SK-N-SH (cell line): ENCODE measurements at regions not wholly inside any gene's neighbourhood (a gene's known extent, or its start where the extent isn't known, plus 50 kb on each side); places are given as distances from the start of the nearest gene placed in this dataset.

ENCODE experiments used
- CTCF ChIA-PET: fragments of 300-600, 350-600 bp; formaldehyde crosslinking; extraction: SDS; loops from one replicate; lab custom pipeline; 2021; lab: Yijun Ruan, JAX
- POLR2A ChIA-PET: fragments of 350-600 bp; sonication (Branson Sonifier 250); formaldehyde crosslinking; extraction: SDS; loops from one replicate; lab custom pipeline; 2020; ENCODE audit warnings: antibody characterized with exemption, inconsistent platforms; lab: Yijun Ruan, JAX
- DNase-seq: peaks from one replicate; pipeline ENCODE4 v3.0.0; 2012
- H2AFZ ChIP-seq: fragments of 200-600 bp; sonication (generic); 2 replicates; pipeline ENCODE4 v1.8.1; 2016; ENCODE audit warnings: antibody characterized with exemption, mild to moderate bottlenecking, low read depth
- H3F3A ChIP-seq: fragments of 200-600 bp; sonication (generic); replicated peaks from 2 replicates; pipeline ENCODE3; 2016; ENCODE audit warnings: antibody characterized with exemption, mild to moderate bottlenecking; ENCODE audit not compliant: insufficient read depth
- H3K27ac ChIP-seq, 2 experiments: fragments of 200-500 bp in 1 of 2; fragments of 200-600 bp in 1 of 2; sonication (Bioruptor generic) in 1 of 2; sonication (generic), shearing (Covaris generic) in 1 of 2; 2 replicates each; pipeline versions ENCODE4 v1.5.1 to v1.6.1; 2014 to 2016; ENCODE audit warnings: low read depth in 2 of 2, inconsistent platforms in 1 of 2, low read length in 1 of 2, mild to moderate bottlenecking in 1 of 2, mixed read lengths in 1 of 2
- H3K27me3 ChIP-seq: fragments of 200-600 bp; sonication (generic), shearing (Covaris generic); 2 replicates; pipeline ENCODE4 v1.6.1; 2016; ENCODE audit warnings: mixed run types; ENCODE audit not compliant: insufficient read depth
- H3K36me3 ChIP-seq, 2 experiments: fragments of 200-500 bp in 1 of 2; fragments of 200-600 bp in 1 of 2; sonication (Bioruptor generic) in 1 of 2; sonication (generic) in 1 of 2; replicated peaks in 1 of 2; 2 replicates each; pipeline versions ENCODE3 to v1.5.1; 2014 to 2016; ENCODE audit warnings: low read length in 1 of 2, mild to moderate bottlenecking in 1 of 2; ENCODE audit not compliant: insufficient read depth in 2 of 2, control insufficient read depth in 1 of 2
- H3K4me1 ChIP-seq, 2 experiments: fragments of 200-500 bp in 1 of 2; fragments of 200-600 bp in 1 of 2; sonication (Bioruptor generic) in 1 of 2; sonication (generic), shearing (Covaris generic) in 1 of 2; 2 replicates each; pipeline versions ENCODE4 v1.5.1 to v1.6.1; 2014 to 2016; ENCODE audit warnings: low read depth in 1 of 2, low read length in 1 of 2, mixed run types in 1 of 2; ENCODE audit not compliant: insufficient read depth in 2 of 2, control insufficient read depth in 1 of 2
- H3K4me2 ChIP-seq: fragments of 200-600 bp; sonication (generic), shearing (Covaris generic); 2 replicates; pipeline ENCODE4 v1.6.1; 2017; ENCODE audit warnings: mixed run types
- H3K4me3 ChIP-seq, 2 experiments: fragments of 200-500 bp in 1 of 2; fragments of 200-600 bp in 1 of 2; sonication (Bioruptor generic) in 1 of 2; sonication (generic), shearing (Covaris generic) in 1 of 2; 2 replicates each; pipeline versions ENCODE4 v1.5.1 to v1.8.1; 2014 to 2016; ENCODE audit warnings: low read depth in 2 of 2, inconsistent platforms in 1 of 2, low read length in 1 of 2, mild to moderate bottlenecking in 1 of 2, mixed read lengths in 1 of 2, moderate library complexity in 1 of 2
- H3K79me2 ChIP-seq: fragments of 200-600 bp; sonication (generic); 2 replicates; pipeline ENCODE4 v1.8.1; 2017; ENCODE audit warnings: mild to moderate bottlenecking; ENCODE audit not compliant: insufficient read depth
- H3K9ac ChIP-seq: fragments of 200-600 bp; sonication (generic); 2 replicates; pipeline ENCODE4 v1.6.1; 2017; ENCODE audit warnings: mixed run types
- H3K9me2 ChIP-seq: fragments of 200-600 bp; sonication (generic); 2 replicates; pipeline ENCODE4 v1.6.1; 2017; ENCODE audit warnings: mixed run types
- H3K9me3 ChIP-seq: fragments of 200-600 bp; sonication (generic); 2 replicates; pipeline ENCODE4 v1.6.1; 2017; ENCODE audit warnings: mixed run types, mild to moderate bottlenecking, moderate library complexity
- H4K20me1 ChIP-seq: fragments of 200-600 bp; sonication (generic); 2 replicates; pipeline ENCODE4 v1.6.1; 2017; ENCODE audit warnings: mild to moderate bottlenecking, mixed run types; ENCODE audit not compliant: insufficient read depth
- CHD2 ChIP-seq: fragments of 150-350 bp; IDR thresholded peaks from 2 replicates; pipeline ENCODE4 v1.6.1; 2018; ENCODE audit warnings: low read length; ENCODE audit not compliant: partially characterized antibody
- EZH2phosphoT487 ChIP-seq: fragments of 200-600 bp; sonication (generic); IDR thresholded peaks from 2 replicates; pipeline ENCODE4 v1.6.1; 2017; ENCODE audit warnings: low read depth, mixed run types, mild to moderate bottlenecking, antibody characterized with exemption, moderate library complexity, borderline replicate concordance
- FOSL2 ChIP-seq: IDR thresholded peaks from 2 replicates; pipeline ENCODE4 v1.4.0; 2012; ENCODE audit warnings: low read depth, mild to moderate bottlenecking, moderate library complexity, borderline replicate concordance
- FOXM1 ChIP-seq: IDR thresholded peaks from 2 replicates; pipeline ENCODE4 v1.4.0; 2012; ENCODE audit warnings: low read depth, mild to moderate bottlenecking
- GABPA ChIP-seq: IDR thresholded peaks from 2 replicates; pipeline ENCODE4 v1.4.0; 2012; ENCODE audit warnings: low read depth, mild to moderate bottlenecking
- GATA2 ChIP-seq: sonication (generic); formaldehyde crosslinking; IDR thresholded peaks from 2 replicates; pipeline ENCODE4 v1.5.0; 2020; ENCODE audit warnings: mild to moderate bottlenecking, missing genetic modification reagents
- MEF2A ChIP-seq: IDR thresholded peaks from 2 replicates; pipeline ENCODE4 v1.4.0; 2012; ENCODE audit warnings: low read depth, borderline replicate concordance
- NFIC ChIP-seq: IDR thresholded peaks from 2 replicates; pipeline ENCODE4 v1.4.0; 2012; ENCODE audit warnings: borderline replicate concordance
- NRF1 ChIP-seq: IDR thresholded peaks from 2 replicates; pipeline ENCODE4 v1.6.1; 2012; ENCODE audit warnings: low read depth, mild to moderate bottlenecking, low read length
- RAD21 ChIP-seq: IDR thresholded peaks from 2 replicates; pipeline ENCODE4 v1.6.1; 2012; ENCODE audit warnings: mild to moderate bottlenecking, low read length
- RCOR1 ChIP-seq: fragments of 150-350 bp; IDR thresholded peaks from 2 replicates; pipeline ENCODE4 v1.6.1; 2017; ENCODE audit warnings: antibody characterized with exemption, low read length
- SIN3A ChIP-seq: IDR thresholded peaks from 2 replicates; pipeline ENCODE4 v1.6.1; 2012; ENCODE audit warnings: low read depth, mild to moderate bottlenecking, low read length, moderate library complexity, borderline replicate concordance
- SMC3 ChIP-seq: IDR thresholded peaks from 2 replicates; pipeline ENCODE4 v1.6.1; 2012; ENCODE audit warnings: low read depth, low read length, improper control_type of control experiment
- TCF12 ChIP-seq: IDR thresholded peaks from 2 replicates; pipeline ENCODE4 v1.4.0; 2012
- TF ChIP-seq, protein P1 (sequence below): IDR thresholded peaks from 2 replicates; pipeline ENCODE4 v1.6.1; 2012; ENCODE audit warnings: mild to moderate bottlenecking, low read depth, low read length, moderate library complexity
- TF ChIP-seq, protein P2 (sequence below): IDR thresholded peaks from 2 replicates; pipeline ENCODE4 v1.4.0; 2012; ENCODE audit warnings: low read depth, borderline replicate concordance
- TF ChIP-seq, protein P3 (sequence below): IDR thresholded peaks from 2 replicates; pipeline ENCODE4 v1.4.0; 2012; ENCODE audit warnings: low read depth, borderline replicate concordance
- TF ChIP-seq, protein P4 (sequence below): fragments of 150-350 bp; IDR thresholded peaks from 2 replicates; pipeline ENCODE4 v1.6.1; 2017; ENCODE audit warnings: antibody characterized with exemption, low read length, low read depth, borderline replicate concordance

DNA sequence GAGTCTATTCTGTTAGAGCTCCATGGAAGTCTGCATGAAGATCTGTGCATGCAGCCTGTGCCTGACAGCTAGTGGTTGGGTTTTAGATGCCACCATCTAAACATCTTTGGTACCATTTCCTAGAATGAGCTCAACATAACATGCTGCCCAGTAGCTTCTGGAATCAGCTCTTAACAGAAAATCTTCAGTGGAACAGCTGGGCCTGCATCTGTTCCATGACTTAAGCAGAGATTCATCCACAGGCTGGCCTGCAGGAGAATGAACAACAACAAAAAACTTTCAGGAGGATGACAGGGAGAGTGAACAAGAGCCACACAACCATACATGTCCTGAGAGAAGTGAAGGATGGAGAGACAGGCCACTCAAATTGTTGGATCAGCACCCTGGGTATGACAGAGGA is 316.6 kb downstream of the RDH14 start:
- no peak for TF ChIP-seq FOXM1
- TF ChIP-seq EZH2phosphoT487, result no peak
- TF ChIP-seq GATA2, result no peak
- no peak for TF ChIP-seq RAD21
- TF ChIP-seq NFIC, result no peak
- TF ChIP-seq, protein P1, sequence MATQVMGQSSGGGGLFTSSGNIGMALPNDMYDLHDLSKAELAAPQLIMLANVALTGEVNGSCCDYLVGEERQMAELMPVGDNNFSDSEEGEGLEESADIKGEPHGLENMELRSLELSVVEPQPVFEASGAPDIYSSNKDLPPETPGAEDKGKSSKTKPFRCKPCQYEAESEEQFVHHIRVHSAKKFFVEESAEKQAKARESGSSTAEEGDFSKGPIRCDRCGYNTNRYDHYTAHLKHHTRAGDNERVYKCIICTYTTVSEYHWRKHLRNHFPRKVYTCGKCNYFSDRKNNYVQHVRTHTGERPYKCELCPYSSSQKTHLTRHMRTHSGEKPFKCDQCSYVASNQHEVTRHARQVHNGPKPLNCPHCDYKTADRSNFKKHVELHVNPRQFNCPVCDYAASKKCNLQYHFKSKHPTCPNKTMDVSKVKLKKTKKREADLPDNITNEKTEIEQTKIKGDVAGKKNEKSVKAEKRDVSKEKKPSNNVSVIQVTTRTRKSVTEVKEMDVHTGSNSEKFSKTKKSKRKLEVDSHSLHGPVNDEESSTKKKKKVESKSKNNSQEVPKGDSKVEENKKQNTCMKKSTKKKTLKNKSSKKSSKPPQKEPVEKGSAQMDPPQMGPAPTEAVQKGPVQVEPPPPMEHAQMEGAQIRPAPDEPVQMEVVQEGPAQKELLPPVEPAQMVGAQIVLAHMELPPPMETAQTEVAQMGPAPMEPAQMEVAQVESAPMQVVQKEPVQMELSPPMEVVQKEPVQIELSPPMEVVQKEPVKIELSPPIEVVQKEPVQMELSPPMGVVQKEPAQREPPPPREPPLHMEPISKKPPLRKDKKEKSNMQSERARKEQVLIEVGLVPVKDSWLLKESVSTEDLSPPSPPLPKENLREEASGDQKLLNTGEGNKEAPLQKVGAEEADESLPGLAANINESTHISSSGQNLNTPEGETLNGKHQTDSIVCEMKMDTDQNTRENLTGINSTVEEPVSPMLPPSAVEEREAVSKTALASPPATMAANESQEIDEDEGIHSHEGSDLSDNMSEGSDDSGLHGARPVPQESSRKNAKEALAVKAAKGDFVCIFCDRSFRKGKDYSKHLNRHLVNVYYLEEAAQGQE, result no peak
- no peak for TF ChIP-seq CHD2
- TF ChIP-seq NRF1, result no peak
- Histone ChIP-seq H2AFZ (no peak overlapping the region), H3K4me1 (no peaks in the 10 kb centered on the region; a peak in 1 of 4 replicates), H4K20me1 (no peaks in the 10 kb centered on the region), H3K9ac (no peak overlapping the region), H3K27me3 (no peaks in the 10 kb centered on the region; the same call in 1 of the 2 replicates), H3K9me2 (no peaks in the 10 kb centered on the region), H3K27ac (no peak overlapping the region), H3K79me2 (no peaks in the 10 kb centered on the region), H3K4me2 (no peak overlapping the region), H3K4me3 (no peak overlapping the region), H3F3A (no peaks in the 10 kb centered on the region), H3K9me3 (no peaks in the 10 kb centered on the region), H3K36me3 (no peaks in the 10 kb centered on the region)
- no peak for DNase-seq
- ChIA-PET POLR2A (no interaction called here), CTCF (interaction anchor here (1.0 to 1.3 kb wide), 2 partner anchors 17 to 392 kb away, joined by 3 to 4 read pairs; no protein-coding TSS in a partner anchor)

DNA sequence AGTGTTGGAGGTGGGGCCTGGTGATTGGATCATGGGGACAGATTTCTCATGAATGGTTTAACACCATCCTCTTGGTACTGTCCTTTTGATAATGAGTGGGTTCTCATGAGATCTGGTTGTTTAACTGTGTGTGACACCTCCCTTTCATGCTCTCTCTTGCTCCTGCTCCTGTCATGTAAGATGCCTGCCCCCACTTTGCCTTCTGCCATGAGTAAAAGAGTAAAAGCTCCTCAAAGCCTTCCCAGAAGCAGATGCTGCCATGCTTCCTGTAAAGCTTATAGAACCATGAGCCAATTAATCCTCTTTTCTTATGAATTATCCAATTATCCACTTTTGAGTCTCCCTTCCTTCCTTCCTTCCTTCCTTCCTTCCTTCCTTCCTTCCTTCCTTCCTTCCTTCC is 317.7 kb downstream of the RDH14 start:
- H3K27me3 ChIP-seq, result no peaks in the 10 kb centered on the region; the same call in 1 of the 2 replicates
- no peaks in the 10 kb centered on the region for H3K9me2 ChIP-seq
- H3K4me3 ChIP-seq, result no peak overlapping the region
- no peak overlapping the region for H3K4me2 ChIP-seq
- H3K36me3 ChIP-seq, result no peaks in the 10 kb centered on the region
- H2AFZ ChIP-seq, result no peak overlapping the region
- H3K4me1 ChIP-seq, result no peaks in the 10 kb centered on the region; a peak in 1 of 4 replicates
- no peaks in the 10 kb centered on the region for H3K79me2 ChIP-seq
- no peak for DNase-seq
- H3K9ac ChIP-seq, result no peak overlapping the region
- H3K9me3 ChIP-seq, result no peaks in the 10 kb centered on the region
- no peak overlapping the region for H3K27ac ChIP-seq
- H4K20me1 ChIP-seq, result no peaks in the 10 kb centered on the region
- ChIA-PET CTCF (no interaction called here), POLR2A (no interaction called here)
- H3F3A ChIP-seq, result no peaks in the 10 kb centered on the region
- TF ChIP-seq GABPA, result no peak
- TF ChIP-seq, protein P2, sequence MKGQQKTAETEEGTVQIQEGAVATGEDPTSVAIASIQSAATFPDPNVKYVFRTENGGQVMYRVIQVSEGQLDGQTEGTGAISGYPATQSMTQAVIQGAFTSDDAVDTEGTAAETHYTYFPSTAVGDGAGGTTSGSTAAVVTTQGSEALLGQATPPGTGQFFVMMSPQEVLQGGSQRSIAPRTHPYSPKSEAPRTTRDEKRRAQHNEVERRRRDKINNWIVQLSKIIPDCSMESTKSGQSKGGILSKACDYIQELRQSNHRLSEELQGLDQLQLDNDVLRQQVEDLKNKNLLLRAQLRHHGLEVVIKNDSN, result no peak
- no peak for TF ChIP-seq TCF12
- TF ChIP-seq, protein P3, sequence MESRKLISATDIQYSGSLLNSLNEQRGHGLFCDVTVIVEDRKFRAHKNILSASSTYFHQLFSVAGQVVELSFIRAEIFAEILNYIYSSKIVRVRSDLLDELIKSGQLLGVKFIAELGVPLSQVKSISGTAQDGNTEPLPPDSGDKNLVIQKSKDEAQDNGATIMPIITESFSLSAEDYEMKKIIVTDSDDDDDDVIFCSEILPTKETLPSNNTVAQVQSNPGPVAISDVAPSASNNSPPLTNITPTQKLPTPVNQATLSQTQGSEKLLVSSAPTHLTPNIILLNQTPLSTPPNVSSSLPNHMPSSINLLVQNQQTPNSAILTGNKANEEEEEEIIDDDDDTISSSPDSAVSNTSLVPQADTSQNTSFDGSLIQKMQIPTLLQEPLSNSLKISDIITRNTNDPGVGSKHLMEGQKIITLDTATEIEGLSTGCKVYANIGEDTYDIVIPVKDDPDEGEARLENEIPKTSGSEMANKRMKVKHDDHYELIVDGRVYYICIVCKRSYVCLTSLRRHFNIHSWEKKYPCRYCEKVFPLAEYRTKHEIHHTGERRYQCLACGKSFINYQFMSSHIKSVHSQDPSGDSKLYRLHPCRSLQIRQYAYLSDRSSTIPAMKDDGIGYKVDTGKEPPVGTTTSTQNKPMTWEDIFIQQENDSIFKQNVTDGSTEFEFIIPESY, result no peak
- TF ChIP-seq, protein P4, sequence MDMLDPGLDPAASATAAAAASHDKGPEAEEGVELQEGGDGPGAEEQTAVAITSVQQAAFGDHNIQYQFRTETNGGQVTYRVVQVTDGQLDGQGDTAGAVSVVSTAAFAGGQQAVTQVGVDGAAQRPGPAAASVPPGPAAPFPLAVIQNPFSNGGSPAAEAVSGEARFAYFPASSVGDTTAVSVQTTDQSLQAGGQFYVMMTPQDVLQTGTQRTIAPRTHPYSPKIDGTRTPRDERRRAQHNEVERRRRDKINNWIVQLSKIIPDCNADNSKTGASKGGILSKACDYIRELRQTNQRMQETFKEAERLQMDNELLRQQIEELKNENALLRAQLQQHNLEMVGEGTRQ, result no peak
- TF ChIP-seq FOSL2, result no peak
- TF ChIP-seq SMC3, result no peak
- no peak for TF ChIP-seq SIN3A
- TF ChIP-seq GATA2, result no peak
- TF ChIP-seq RCOR1, result no peak
- TF ChIP-seq NRF1, result no peak
- no peak for TF ChIP-seq CHD2
- TF ChIP-seq MEF2A, result no peak
- TF ChIP-seq NFIC, result no peak
